ELF-1 (cell line): ENCODE measurements at regions not wholly inside any gene's neighbourhood (a gene's known extent, or its start where the extent isn't known, plus 50 kb on each side); places are given as distances from the start of the nearest gene placed in this dataset.
A peak's percentile ranks its signal among the peaks of the same experiment; 100 is the strongest.

Experiments used
- DNase-seq: peaks from one replicate; pipeline ENCODE4 v3.0.0-alpha.2; 2016; ENCODE audit warnings: low read depth, low spot score

- DNase-seq: no peak
These were observed 64.5 kb downstream of the COPS8 start for GRCh38 chr2:237150186-237150585.

- no peak for DNase-seq
These were observed 65.2 kb downstream of the COPS8 start for GRCh38 chr2:237150831-237151375.

GRCh38 chr2:237152361-237152760, 66.7 kb downstream of the COPS8 start:
- DNase-seq: no peak

- DNase-seq: no peak
These were observed 67.5 kb downstream of the COPS8 start for GRCh38 chr2:237153181-237153580.

DNA sequence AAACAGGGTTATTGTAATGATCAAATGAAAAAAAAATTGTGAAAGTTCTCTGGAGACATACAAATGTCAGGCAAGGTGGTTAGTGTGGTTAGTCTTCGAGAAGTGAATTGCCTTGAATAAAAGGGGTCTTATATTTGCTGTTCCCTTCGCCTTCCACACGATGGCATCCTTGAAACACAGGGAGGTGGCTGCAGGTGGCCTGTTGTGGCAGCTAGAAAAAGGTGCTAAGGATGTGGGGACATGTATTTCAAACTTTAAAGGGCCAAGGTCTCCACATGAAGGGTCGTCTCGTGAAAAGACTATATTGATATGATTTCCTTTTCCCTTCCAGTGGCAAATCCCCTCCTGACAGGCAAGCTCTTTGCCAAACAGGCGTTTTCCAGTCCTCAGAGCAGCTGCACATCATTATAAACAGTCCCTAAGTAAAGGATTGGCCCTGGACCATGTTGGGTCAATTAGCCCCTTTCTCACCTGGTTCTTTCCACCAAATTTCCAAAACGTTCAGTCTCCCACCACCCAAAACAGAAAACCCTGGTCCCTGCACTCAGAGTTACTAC, 68.5 kb downstream of the COPS8 start:
- DNase-seq: peak; percentile 50

DNA sequence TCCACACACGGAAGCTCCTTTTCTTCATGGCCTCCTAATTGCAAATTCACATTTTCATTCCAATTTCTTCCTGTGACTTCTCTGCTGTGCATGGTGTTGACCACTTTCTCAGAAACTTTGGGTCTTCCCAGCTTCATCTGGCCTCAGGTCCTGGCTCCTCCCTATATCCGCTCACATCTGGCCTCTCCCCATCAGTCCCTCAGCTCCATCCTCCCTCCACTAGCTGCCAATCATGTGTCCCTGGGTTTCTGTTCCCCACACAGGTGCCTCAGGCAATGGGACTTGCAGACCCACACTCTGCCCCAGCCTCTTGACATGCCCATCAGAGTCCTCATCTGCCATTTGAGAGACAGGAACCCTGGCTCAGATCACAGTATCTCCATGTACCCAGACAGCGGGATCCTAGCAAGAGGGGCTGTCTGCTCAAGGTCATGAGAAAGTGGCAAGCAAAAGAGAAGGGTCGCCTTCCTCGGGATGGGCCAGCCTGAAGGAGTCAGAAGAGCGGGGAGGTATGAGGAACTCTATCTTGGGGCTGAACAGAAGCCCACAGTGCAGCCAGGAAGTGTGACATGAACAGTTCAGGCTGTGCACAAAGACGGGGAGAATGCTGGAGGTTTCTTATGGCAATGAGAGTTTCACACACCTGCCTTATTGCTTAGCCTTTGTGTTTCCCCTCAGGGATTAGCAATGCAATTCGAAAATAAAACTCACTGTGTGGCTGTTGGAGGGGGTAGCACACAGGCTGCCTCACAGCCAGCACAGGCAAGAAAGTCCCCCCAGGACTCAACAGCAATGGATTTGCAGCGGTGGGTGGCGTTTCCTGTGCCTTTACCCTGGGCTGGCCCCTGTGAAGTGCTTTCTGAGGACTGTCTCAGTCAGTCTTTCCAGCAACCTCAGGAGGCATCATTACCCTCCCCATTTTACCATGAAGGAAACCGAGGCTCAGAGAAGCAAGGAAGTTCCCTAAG, 69.5 kb downstream of the COPS8 start:
- no peak for DNase-seq

DNA sequence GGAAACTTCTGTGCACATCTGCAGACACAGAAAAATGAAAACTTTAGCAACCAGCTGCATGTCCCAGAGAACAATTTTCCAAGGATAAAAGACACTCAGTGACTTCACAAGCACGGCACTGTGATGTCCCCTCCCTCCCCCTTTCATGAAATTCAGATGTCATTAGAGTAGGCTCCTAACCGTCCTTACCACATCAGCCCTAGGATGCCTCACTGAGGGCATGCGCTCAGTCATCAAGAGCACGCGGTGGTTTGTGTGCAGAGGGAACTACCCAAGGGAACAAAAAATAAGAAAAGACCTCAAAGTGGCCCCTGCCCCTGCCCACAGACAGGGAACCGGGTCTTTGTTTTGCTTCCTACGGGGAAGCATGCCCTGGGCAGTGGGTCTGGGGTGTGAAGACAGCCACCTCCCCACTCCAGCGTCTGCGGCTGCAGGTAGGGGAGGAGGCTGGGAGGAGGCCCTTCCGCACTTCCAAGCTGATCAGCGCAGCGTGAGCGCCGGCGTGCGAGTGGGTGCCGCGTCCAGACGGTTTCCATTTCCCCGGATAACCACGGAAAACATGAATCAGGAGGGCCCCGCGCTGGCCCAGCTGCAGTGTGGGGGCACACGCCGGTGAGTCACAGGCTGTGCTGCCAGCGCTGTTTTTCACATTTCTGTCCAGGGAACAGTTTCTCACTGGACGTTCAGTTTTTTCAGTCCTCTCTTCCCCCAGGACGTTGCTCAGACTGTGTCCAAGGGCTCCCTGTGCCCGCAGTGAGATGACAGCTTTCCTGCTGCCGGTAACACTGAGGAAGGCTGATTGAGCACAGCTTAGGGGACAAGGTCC, 70.6 kb downstream of the COPS8 start:
- no peak for DNase-seq

- no peak for DNase-seq
These were observed 71.4 kb downstream of the COPS8 start for GRCh38 chr2:237156857-237157779.

DNA sequence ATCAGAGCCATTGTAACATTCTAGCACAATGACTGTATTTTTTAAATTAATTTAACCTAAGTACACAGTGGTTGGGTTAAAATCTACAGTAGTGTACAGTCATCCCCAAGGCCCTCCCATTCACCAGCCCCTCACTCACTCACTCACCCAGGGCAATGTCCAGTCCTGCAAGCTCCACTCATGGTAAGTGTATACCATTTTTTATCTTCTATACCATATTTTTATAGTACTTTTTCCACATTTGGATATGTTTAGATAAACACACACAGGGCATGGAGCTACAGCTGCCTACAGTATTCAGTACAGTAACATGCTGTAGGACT, 72.1 kb downstream of the COPS8 start:
- DNase-seq: no peak

DNA sequence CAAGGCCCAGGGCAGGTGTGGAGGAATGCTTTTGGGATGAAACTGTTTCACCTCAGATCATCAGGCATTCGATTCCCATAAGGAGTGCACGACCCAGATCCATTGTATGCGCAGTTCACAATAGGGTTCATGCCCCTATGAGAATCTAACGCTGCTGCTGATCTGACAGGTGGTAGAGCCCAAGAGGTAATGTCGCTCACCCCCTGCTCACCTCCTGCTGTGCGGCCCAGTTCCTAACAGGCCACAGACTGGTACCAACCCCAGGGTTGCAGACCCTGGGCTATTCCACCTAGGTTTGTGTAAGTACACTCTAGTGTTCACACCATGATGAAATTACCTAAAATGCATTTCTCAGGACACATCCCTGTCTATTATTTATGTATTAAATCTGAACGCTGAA, 72.5 kb downstream of the COPS8 start:
- DNase-seq: no peak

DNA sequence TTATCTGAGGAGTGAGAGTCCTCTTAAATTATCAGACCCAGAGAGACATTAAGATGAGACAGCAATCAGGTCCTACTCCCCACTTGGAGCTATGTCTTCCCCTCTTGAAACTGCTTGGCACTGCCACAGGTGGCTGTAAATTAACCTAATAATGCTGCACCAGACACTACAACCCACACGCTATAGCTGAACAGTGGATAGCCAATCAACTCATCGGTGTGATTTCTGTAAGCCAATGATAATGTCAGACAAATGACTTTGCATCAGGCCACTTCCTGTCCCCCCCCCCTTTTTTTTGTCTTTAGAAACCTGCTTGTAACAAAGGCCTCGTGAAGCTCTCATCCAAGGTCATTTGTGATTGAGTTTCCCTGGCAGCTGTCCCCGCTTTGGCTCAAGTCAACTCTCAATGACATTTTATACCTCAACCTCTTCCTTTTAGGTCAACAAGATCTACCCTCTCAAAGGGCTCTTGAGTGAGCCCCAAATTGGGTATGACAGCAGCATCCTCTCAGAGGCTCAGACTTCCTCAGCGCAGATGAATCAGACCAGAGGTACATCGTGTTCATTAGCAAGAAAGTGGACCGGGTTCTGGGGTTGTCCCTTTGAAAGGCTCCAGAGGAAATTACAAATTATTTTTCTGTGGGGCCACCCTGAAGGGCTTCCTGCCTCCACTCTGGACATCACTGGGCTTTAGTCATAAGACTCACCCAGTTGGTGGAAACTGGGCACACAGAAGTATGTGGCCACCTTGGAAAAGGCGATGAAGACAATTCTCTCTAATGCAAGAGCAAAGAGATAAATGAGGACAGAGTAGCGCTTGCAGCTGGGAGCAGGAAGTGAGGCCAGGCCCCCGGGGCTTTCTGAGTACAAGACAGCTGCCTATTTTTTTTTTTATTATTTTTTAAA, 73.6 kb downstream of the COPS8 start:
- no peak for DNase-seq

DNA sequence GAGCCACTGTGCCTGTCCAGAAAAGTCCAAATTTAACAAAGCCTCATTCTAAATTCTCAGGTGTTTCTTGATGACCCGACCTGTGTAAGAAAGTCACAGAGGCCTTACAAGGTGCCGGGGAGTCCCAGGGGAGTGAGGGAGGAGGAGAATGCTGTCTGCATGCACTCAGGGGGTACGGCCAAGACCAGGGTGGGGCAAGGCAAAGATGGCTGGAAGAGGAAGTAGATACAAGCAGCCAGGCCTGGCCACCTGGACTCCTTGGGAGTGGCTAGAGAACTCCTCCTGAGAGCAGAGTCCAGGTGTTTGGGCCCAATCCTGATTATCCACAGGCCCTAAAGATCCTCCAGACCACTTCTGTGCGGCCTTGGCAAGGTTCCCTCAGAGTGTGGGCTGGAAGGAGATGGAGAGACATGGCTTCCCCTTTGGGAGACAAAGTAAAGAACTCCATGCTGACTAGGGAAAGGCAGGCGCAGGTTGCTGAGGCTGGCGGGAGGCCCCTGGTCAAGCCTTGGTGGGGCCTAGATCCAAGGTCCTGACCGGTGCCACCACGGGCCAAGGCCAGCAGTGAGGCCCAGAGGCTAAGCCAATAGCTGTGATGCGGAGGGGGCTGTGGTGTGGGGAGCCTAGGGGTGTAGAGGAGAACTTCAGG, 74.7 kb downstream of the COPS8 start:
- DNase-seq: no peak

- no peak for DNase-seq
These were observed 75.5 kb downstream of the COPS8 start for GRCh38 chr2:237161189-237161588.

- DNase-seq: no peak
These were observed 77.3 kb downstream of the COPS8 start for GRCh38 chr2:237162959-237163358.

GRCh38 chr2:237164474-237165042, 78.9 kb downstream of the COPS8 start:
- no peak for DNase-seq

DNA sequence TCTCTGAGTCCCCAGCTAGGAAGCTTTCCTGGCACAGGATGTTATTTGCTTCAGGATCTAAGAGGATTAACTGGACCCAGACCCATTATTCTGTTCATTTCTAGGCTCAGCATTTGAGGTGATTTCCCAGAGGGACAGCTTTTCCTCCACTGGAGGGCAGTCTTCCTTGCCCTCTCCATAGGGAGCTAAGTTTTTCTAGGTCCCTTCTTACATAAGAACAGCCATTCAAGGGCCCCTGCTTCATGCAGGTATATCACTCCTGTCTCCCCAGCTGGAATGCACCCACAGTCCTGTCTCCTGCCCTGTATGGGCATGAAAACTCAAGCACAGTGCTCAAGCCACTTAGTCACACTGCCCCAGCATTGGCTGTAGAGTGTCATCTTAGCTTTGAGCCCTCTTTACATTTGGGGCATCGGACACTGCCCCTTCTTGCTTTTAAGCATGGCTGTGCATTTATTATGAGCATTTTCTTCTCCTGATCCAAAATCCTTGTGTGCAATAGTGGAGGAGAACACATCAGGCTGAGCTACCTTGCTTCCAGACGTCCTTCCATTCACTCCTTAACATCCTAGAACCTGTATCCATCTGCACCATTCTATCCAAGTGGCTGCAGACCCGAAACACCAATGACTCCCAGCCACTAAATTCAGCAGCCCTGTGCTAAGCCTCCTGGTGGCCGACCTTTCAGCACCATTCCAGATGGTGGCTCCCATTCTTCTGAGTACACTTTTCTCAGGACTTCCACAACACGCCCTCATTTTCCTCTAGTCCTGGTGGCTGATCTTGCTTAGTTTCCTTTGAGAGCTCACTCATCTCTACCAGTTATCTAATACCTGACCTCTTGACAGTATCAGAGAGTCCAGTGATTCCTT, 80.0 kb downstream of the COPS8 start:
- peak; percentile 63 for DNase-seq

DNA sequence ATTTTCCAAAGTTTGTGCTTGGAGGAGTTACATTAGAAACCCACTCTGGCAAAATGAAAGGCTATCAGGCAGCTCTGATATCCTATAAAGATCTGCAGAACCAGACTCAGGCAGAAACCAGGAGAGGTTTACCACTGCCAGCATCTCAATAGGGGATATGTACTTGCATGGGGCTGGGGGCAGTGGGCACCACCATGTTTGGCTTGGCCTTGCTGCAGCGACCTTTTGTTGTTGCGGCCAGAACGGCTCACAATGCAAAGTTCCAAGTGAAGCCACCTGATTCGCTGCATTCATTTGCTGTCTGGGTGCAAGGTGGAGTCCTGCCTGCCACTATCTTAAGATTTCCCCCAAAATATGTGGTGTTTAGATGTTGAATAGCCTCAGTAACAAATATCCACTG, 81.3 kb downstream of the COPS8 start:
- no peak for DNase-seq

DNA sequence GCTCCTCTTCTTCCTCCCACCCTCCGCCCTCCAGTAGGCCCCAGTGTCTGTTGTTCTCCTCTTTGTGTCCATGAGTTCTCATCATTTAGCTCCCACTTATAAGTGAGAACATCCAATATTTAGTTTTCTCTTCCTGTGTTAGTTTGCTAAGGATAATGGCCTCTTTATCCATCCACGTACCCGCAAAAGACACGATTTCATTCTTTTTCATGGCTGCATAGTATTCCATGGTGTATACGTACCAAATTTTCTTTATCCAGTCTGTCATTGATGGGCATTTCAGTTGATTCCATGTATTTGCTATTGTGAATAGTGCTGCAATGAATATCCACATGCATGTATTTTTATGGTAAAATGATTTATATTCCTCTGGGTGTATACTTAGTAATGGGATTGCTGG, 82.2 kb downstream of the COPS8 start:
- DNase-seq: no peak
